ENCODE measurements at regions not wholly inside any gene's neighbourhood (a gene's known extent, or its start where the extent isn't known, plus 50 kb on each side); places are given as distances from the start of the nearest gene placed in this dataset.

DNA sequence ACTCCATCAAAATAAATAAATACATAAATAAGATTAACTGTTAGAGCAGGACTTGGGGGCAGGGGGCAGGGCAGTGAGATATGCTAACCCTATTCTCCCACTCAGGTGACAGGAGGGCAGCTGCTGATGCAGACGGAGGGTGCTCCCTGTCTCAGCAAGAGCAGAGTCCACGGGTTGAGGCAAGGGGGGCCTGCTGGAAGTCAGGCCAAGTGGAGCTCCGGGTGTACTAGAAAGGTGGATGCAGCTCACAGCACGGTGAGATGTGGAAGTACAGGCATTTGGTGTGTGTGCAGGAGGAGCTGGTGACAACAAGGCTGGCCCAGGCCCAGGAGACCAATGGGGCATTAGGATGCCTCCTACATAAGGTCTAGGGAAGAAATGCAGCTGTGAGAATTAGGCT is 467.3 kb upstream of the B3GAT1 start:
- H3K27ac ChIP-seq, result no peak overlapping the region
- H3K4me3 ChIP-seq, result no peak overlapping the region
- peaks cover 13% of the 10 kb centered on the region for H3K27me3 ChIP-seq (replicated peaks; ENCODE audit: insufficient read depth)
- no peak for TF ChIP-seq POLR2A (IDR thresholded peaks at IDR 0.05)
- TF ChIP-seq POLR2AphosphoS5 (IDR thresholded peaks at IDR 0.05), result no peak
- TF ChIP-seq, protein P1, sequence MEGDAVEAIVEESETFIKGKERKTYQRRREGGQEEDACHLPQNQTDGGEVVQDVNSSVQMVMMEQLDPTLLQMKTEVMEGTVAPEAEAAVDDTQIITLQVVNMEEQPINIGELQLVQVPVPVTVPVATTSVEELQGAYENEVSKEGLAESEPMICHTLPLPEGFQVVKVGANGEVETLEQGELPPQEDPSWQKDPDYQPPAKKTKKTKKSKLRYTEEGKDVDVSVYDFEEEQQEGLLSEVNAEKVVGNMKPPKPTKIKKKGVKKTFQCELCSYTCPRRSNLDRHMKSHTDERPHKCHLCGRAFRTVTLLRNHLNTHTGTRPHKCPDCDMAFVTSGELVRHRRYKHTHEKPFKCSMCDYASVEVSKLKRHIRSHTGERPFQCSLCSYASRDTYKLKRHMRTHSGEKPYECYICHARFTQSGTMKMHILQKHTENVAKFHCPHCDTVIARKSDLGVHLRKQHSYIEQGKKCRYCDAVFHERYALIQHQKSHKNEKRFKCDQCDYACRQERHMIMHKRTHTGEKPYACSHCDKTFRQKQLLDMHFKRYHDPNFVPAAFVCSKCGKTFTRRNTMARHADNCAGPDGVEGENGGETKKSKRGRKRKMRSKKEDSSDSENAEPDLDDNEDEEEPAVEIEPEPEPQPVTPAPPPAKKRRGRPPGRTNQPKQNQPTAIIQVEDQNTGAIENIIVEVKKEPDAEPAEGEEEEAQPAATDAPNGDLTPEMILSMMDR (IDR thresholded peaks at IDR 0.05), result no peak
- no peaks in the 10 kb centered on the region for H3K9me3 ChIP-seq
- H3K36me3 ChIP-seq, result no peaks in the 10 kb centered on the region
- intact Hi-C loops (cut with DNase I), result no loop called here
- WGBS, result 76% methylated on average over 4 of the region's 4 CpGs
- no peaks in the 10 kb centered on the region for H3K4me1 ChIP-seq (replicated peaks)
- no peak for DNase-seq (ENCODE audit: low spot score)

DNA sequence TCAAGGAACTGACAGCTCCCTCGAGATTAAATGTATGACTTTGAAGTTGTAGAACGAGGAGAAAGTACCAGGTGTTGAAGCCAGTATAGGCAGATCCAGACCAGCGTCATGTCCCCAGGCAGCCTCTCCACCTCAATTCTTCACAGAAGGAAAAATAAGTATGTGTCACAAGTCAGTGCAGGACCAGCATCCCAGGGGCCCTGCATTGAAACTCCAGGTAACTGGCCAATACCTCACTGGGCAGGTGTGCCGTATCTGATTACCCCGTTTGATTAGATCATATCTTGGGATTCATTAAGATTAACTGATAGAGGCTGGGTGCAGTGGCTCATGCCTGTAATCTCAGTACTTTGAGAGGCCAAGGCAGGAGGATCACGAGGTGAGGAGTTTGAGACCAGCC is 466.7 kb upstream of the B3GAT1 start:
- Histone ChIP-seq H3K9me3 (no peaks in the 10 kb centered on the region), H3K4me1 (replicated peaks) (no peaks in the 10 kb centered on the region), H3K27me3 (replicated peaks; ENCODE audit: insufficient read depth) (peaks cover 13% of the 10 kb centered on the region), H3K27ac (no peak overlapping the region), H3K4me3 (no peak overlapping the region), H3K36me3 (no peaks in the 10 kb centered on the region)
- intact Hi-C loops (cut with DNase I), result no loop called here
- DNase-seq (ENCODE audit: low spot score), result no peak
- 38% methylated on average over 6 of the region's 6 CpGs for WGBS
- TF ChIP-seq POLR2AphosphoS5 (IDR thresholded peaks at IDR 0.05), result no peak
- TF ChIP-seq, protein P1 (IDR thresholded peaks at IDR 0.05), result no peak
- no peak for TF ChIP-seq POLR2A (IDR thresholded peaks at IDR 0.05)

DNA sequence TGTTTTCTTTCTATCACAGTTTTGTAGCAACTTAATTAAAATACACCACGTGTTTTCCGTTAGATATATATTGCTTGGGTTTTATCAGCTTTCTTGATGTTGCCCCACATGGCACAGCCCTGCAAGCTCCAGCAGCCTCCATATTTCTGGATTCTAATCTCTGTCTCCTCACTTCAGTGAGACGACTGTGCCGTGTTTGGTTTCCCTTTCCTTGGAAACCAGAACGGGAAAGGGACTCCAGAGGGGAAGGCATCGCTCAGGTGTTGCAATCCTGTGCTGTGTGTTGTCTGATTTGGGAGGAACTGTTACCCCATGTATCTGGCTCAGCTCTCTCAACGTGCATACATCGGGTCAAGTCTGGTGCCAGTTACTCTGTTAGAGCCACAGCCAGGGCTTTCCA is 464.2 kb upstream of the B3GAT1 start:
- H3K36me3 ChIP-seq, result no peaks in the 10 kb centered on the region
- TF ChIP-seq, protein P1 (IDR thresholded peaks at IDR 0.05), result no peak
- TF ChIP-seq POLR2A (IDR thresholded peaks at IDR 0.05) (no peak), POLR2AphosphoS5 (IDR thresholded peaks at IDR 0.05) (no peak)
- H3K4me1 ChIP-seq (replicated peaks), result no peaks in the 10 kb centered on the region
- H3K4me3 ChIP-seq, result no peak overlapping the region
- 73% methylated on average over 8 of the region's 8 CpGs for WGBS
- no peaks in the 10 kb centered on the region for H3K9me3 ChIP-seq
- H3K27ac ChIP-seq, result no peak overlapping the region
- DNase-seq (ENCODE audit: low spot score), result no peak
- intact Hi-C loops (cut with DNase I), result no loop called here
- H3K27me3 ChIP-seq (replicated peaks; ENCODE audit: insufficient read depth), result peaks cover 10% of the 10 kb centered on the region

DNA sequence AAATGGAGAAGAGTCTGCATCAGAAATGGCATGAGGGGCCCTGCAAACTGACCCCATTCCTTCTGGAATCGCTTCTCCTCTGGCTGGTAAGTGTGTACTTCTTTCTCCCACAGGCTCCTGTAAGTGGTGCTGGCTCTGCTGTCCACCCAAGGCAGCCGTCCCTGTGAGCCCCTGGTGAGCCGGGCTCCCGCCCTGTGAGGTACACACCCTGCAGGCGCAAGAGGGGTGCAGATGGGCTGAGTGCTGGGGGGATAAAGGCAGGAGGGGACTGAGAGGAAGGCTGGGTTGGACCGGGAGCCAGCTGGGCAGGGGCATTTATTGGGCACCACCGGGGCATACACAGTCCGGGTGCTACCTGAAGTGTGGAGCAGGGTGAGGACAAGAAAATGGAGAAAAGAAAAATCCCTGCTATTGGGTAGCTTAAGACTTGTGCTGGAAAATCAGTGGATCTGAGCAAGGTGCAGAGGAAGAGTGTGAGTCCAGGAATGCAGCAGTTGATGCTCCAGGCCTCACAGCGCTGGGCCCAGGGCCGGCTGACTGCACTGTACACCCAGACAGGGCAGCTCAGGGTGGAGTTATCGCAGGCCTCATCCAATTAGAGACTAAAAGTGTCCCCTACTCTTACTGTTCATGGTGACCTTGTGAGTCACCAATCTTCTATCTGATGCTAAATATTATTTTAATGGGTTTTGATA is 455.1 kb upstream of the B3GAT1 start:
- H3K9me3 ChIP-seq, result no peaks in the 10 kb centered on the region
- no peak overlapping the region for H3K27ac ChIP-seq
- no peak overlapping the region for H3K4me3 ChIP-seq
- 81% methylated on average over 11 of the region's 11 CpGs for WGBS
- no peaks in the 10 kb centered on the region for H3K27me3 ChIP-seq (replicated peaks; ENCODE audit: insufficient read depth)
- TF ChIP-seq, protein P1 (IDR thresholded peaks at IDR 0.05), result no peak
- TF ChIP-seq POLR2A (IDR thresholded peaks at IDR 0.05) (no peak), POLR2AphosphoS5 (IDR thresholded peaks at IDR 0.05) (no peak)
- intact Hi-C loops (cut with DNase I), result no loop called here
- H3K36me3 ChIP-seq, result no peaks in the 10 kb centered on the region
- no peaks in the 10 kb centered on the region for H3K4me1 ChIP-seq (replicated peaks)
- no peak for DNase-seq (ENCODE audit: low spot score)

DNA sequence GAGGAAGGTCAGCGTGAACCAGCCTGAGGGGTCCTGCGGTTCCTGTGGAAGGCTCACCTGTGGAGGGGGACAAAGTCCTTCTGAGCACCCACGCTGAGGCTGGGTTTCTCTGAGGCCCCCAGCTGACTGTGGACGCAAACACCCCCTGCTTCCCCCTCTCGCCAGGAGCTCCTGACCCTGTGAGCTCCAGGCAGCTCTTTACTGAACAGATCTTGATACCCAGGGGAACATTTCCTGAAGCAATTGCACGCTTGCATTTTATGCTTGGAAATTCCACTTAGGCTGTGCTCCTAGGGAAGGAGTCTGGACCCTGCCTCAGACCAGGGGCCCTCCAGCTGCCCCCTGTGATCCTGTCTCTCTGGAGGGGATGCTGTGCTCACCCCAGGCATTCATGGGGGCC is 454.2 kb upstream of the B3GAT1 start:
- Histone ChIP-seq H3K27me3 (replicated peaks; ENCODE audit: insufficient read depth) (no peaks in the 10 kb centered on the region), H3K4me3 (no peak overlapping the region), H3K36me3 (no peaks in the 10 kb centered on the region), H3K4me1 (replicated peaks) (no peaks in the 10 kb centered on the region), H3K9me3 (no peaks in the 10 kb centered on the region), H3K27ac (no peak overlapping the region)
- TF ChIP-seq, protein P1 (IDR thresholded peaks at IDR 0.05), result no peak
- TF ChIP-seq POLR2AphosphoS5 (IDR thresholded peaks at IDR 0.05) (no peak), POLR2A (IDR thresholded peaks at IDR 0.05) (no peak)
- intact Hi-C loops (cut with DNase I), result no loop called here
- no peak for DNase-seq (ENCODE audit: low spot score)
- WGBS, result 76% methylated on average over 6 of the region's 6 CpGs

All from prostate gland (tissue), 2 donors.